ENCODE measurements at regions not wholly inside any gene's neighbourhood (a gene's known extent, or its start where the extent isn't known, plus 50 kb on each side); places are given as distances from the start of the nearest gene placed in this dataset.

- no peak for DNase-seq (ENCODE audit: low read depth)
These were observed 278.4 kb upstream of the SNX7 start for GRCh38 chr1:98382986-98383740.

- DNase-seq (ENCODE audit: low read depth) = no peak
These were observed 278.9 kb upstream of the SNX7 start for GRCh38 chr1:98382586-98382985.

GRCh38 chr1:98374098-98374497, 287.4 kb upstream of the SNX7 start:
- DNase-seq (ENCODE audit: low read depth) = no peak

GRCh38 chr1:98373056-98373455, 288.5 kb upstream of the SNX7 start:
- DNase-seq (ENCODE audit: low read depth) = no peak

GRCh38 chr1:98371764-98372163, 289.8 kb upstream of the SNX7 start:
- DNase-seq (ENCODE audit: low read depth) = no peak

GRCh38 chr1:98369463-98369862, 292.1 kb upstream of the SNX7 start:
- DNase-seq (ENCODE audit: low read depth) = no peak

GRCh38 chr1:98368995-98369394, 292.5 kb upstream of the SNX7 start:
- DNase-seq (ENCODE audit: low read depth) = no peak

GRCh38 chr1:98367426-98367825, 294.1 kb upstream of the SNX7 start:
- no peak for DNase-seq (ENCODE audit: low read depth)

GRCh38 chr1:98366343-98366742, 295.2 kb upstream of the SNX7 start:
- DNase-seq (ENCODE audit: low read depth) = no peak

- DNase-seq (ENCODE audit: low read depth) = no peak
These were observed 297.0 kb upstream of the SNX7 start for GRCh38 chr1:98364544-98364943.

- DNase-seq (ENCODE audit: low read depth) = no peak
These were observed 300.7 kb upstream of the SNX7 start for GRCh38 chr1:98360864-98361263.

GRCh38 chr1:98355656-98356383, 305.7 kb upstream of the SNX7 start:
- DNase-seq (ENCODE audit: low read depth) = no peak

GRCh38 chr1:98352378-98352777, 309.1 kb upstream of the SNX7 start:
- no peak for DNase-seq (ENCODE audit: low read depth)

- no peak for DNase-seq (ENCODE audit: low read depth)
These were observed 310.0 kb upstream of the SNX7 start for GRCh38 chr1:98351561-98351960.

GRCh38 chr1:98345417-98345816, 316.1 kb upstream of the SNX7 start:
- no peak for DNase-seq (ENCODE audit: low read depth)

GRCh38 chr1:98344731-98345130, 316.8 kb upstream of the SNX7 start:
- no peak for DNase-seq (ENCODE audit: low read depth)

GRCh38 chr1:98342566-98342965, 319.0 kb upstream of the SNX7 start:
- no peak for DNase-seq (ENCODE audit: low read depth)

GRCh38 chr1:98340511-98340910, 321.0 kb upstream of the SNX7 start:
- peak; percentile 86 for DNase-seq (ENCODE audit: low read depth)

- no peak for DNase-seq (ENCODE audit: low read depth)
These were observed 324.9 kb upstream of the SNX7 start for GRCh38 chr1:98336472-98337083.

- no peak for DNase-seq (ENCODE audit: low read depth)
These were observed 327.6 kb upstream of the SNX7 start for GRCh38 chr1:98333936-98334335.

- no peak for DNase-seq (ENCODE audit: low read depth)
These were observed 328.1 kb upstream of the SNX7 start for GRCh38 chr1:98333406-98333805.

GRCh38 chr1:98331718-98332311, 329.7 kb upstream of the SNX7 start:
- DNase-seq (ENCODE audit: low read depth) = no peak

GRCh38 chr1:98331243-98331642, 330.3 kb upstream of the SNX7 start:
- DNase-seq (ENCODE audit: low read depth) = peak; percentile 59
